H1 (cell line): ENCODE measurements at regions not wholly inside any gene's neighbourhood (a gene's known extent, or its start where the extent isn't known, plus 50 kb on each side); places are given as distances from the start of the nearest gene placed in this dataset.
A peak's percentile ranks its signal among the peaks of the same experiment; 100 is the strongest.

Experiments used
- CTCF ChIA-PET: fragments of 300-600 bp; sonication (Branson Sonifier 250); formaldehyde crosslinking; loops from one replicate; lab custom pipeline; 2021; ENCODE audit not compliant: partially characterized antibody; lab: Charles Lee
- POLR2A ChIA-PET: fragments of 300-600 bp; sonication (Branson Sonifier 250); formaldehyde crosslinking; loops from one replicate; lab custom pipeline; 2021; ENCODE audit warnings: inconsistent platforms; ENCODE audit not compliant: partially characterized antibody; lab: Charles Lee
- DNase-seq, 2 experiments: peaks; one replicate each; pipeline versions ENCODE4 v3.0.0 to v3.0.0-alpha.2; 2010 to 2022; ENCODE audit warnings: low spot score in 2 of 2, low read depth in 1 of 2, mixed read lengths in 1 of 2
- FAIRE-seq: peaks from 2 replicates; lab custom pipeline; 2011; peaks lifted over from hg19 to GRCh38; lab: Jason Lieb, UNC
- H2AFZ ChIP-seq: 2 replicates; pipeline ENCODE4 v1.8.1; 2012; ENCODE audit warnings: low read length, inconsistent platforms
- H2AK5ac ChIP-seq: 2 replicates; pipeline ENCODE4 v1.6.1; 2013; ENCODE audit warnings: low read depth, low read length
- H2BK120ac ChIP-seq: replicated peaks from 2 replicates; pipeline ENCODE3; 2013; ENCODE audit warnings: low read depth, low read length, inconsistent platforms
- H2BK12ac ChIP-seq: 2 replicates; pipeline ENCODE4 v1.6.1; 2013; ENCODE audit warnings: low read depth, low read length
- H2BK15ac ChIP-seq: 2 replicates; pipeline ENCODE4 v1.6.1; 2013; ENCODE audit warnings: low read length
- H2BK20ac ChIP-seq: 2 replicates; pipeline ENCODE4 v1.6.1; 2013; ENCODE audit warnings: low read length
- H2BK5ac ChIP-seq: 2 replicates; pipeline ENCODE4 v1.6.1; 2013; ENCODE audit warnings: low read depth, low read length
- H3K14ac ChIP-seq: 2 replicates; pipeline ENCODE4 v1.6.1; 2013; ENCODE audit warnings: inconsistent platforms; ENCODE audit not compliant: insufficient read length
- H3K18ac ChIP-seq: 2 replicates; pipeline ENCODE4 v1.6.1; 2013; ENCODE audit warnings: low read length; ENCODE audit errors: extremely low read depth
- H3K23ac ChIP-seq: 2 replicates; pipeline ENCODE4 v1.6.1; 2013; ENCODE audit warnings: inconsistent platforms; ENCODE audit not compliant: insufficient read length
- H3K23me2 ChIP-seq: 2 replicates; pipeline ENCODE4 v1.6.1; 2013; ENCODE audit warnings: low read depth, low read length
- H3K27ac ChIP-seq: 2 replicates; pipeline ENCODE4 v1.6.1; 2011; ENCODE audit warnings: low read depth, low read length, inconsistent platforms
- H3K27me3 ChIP-seq, 4 experiments: replicated peaks in 1 of 4; 1 replicate in 1 of 4; 2 replicates in 3 of 4; pipeline versions ENCODE4 v1.6.1 to v1.8.1; 2011 to 2013; ENCODE audit warnings: low read length in 3 of 4, mild to moderate bottlenecking in 3 of 4, inconsistent platforms in 2 of 4, mixed read lengths in 2 of 4, moderate library complexity in 1 of 4; ENCODE audit not compliant: control insufficient read depth in 3 of 4, insufficient read depth in 3 of 4; ENCODE audit errors: extremely low read depth in 1 of 4
- H3K36me3 ChIP-seq, 4 experiments: 2 replicates each; pipeline versions ENCODE4 v1.6.1 to v1.8.1; 2011 to 2013; ENCODE audit warnings: mild to moderate bottlenecking in 4 of 4, low read length in 3 of 4, moderate library complexity in 2 of 4, control low read depth in 1 of 4, inconsistent platforms in 1 of 4; ENCODE audit not compliant: insufficient read depth in 4 of 4, control insufficient read depth in 2 of 4
- H3K4ac ChIP-seq: replicated peaks from 2 replicates; pipeline ENCODE3; 2013; ENCODE audit warnings: low read length, low read depth, mixed read lengths, inconsistent platforms; ENCODE audit not compliant: insufficient read length
- H3K4me1 ChIP-seq, 4 experiments: replicated peaks in 1 of 4; 1 replicate in 1 of 4; 2 replicates in 3 of 4; pipeline versions ENCODE4 v1.6.1 to v1.8.1; 2011 to 2013; ENCODE audit warnings: low read length in 3 of 4, inconsistent platforms in 2 of 4, mixed read lengths in 1 of 4; ENCODE audit not compliant: insufficient read depth in 4 of 4, control insufficient read depth in 3 of 4
- H3K4me2 ChIP-seq, 2 experiments: 2 replicates each; pipeline versions ENCODE4 v1.6.1 to v1.8.1; 2011 to 2013; ENCODE audit warnings: low read depth in 2 of 2, low read length in 2 of 2, control low read depth in 1 of 2, inconsistent platforms in 1 of 2, mild to moderate bottlenecking in 1 of 2; ENCODE audit not compliant: insufficient read depth in 1 of 2
- H3K4me3 ChIP-seq, 4 experiments: fragments of 200-600, 300-600 bp in 1 of 4; sonication (generic), shearing (Covaris generic), sonication (Bioruptor Twin) in 1 of 4; 2 replicates each; pipeline versions ENCODE4 v1.5.1 to v1.8.1; 2011 to 2016; ENCODE audit warnings: low read length in 4 of 4, low read depth in 3 of 4, control low read depth in 2 of 4, inconsistent platforms in 2 of 4, mild to moderate bottlenecking in 2 of 4, mixed read lengths in 1 of 4, moderate library complexity in 1 of 4; ENCODE audit not compliant: insufficient read depth in 2 of 4; ENCODE audit errors: extremely low read depth in 1 of 4
- H3K56ac ChIP-seq: replicated peaks from 2 replicates; pipeline ENCODE3; 2013; ENCODE audit warnings: low read depth, mild to moderate bottlenecking, mixed read lengths, low read length, inconsistent platforms; ENCODE audit not compliant: insufficient read length
- H3K79me1 ChIP-seq: 2 replicates; pipeline ENCODE4 v1.6.1; 2013; ENCODE audit warnings: low read depth, low read length, control low read depth
- H3K79me2 ChIP-seq, 2 experiments: 2 replicates each; pipeline versions ENCODE4 v1.6.1 to v1.8.1; 2012 to 2013; ENCODE audit warnings: low read length in 2 of 2, mild to moderate bottlenecking in 2 of 2, inconsistent platforms in 1 of 2; ENCODE audit not compliant: insufficient read depth in 2 of 2, control insufficient read depth in 1 of 2
- H3K9ac ChIP-seq, 4 experiments: replicated peaks in 1 of 4; 1 replicate in 1 of 4; 2 replicates in 3 of 4; pipeline versions ENCODE4 v1.6.1 to v1.8.1; 2011 to 2013; ENCODE audit warnings: low read depth in 3 of 4, low read length in 3 of 4, control low read depth in 2 of 4, mild to moderate bottlenecking in 2 of 4, moderate library complexity in 2 of 4, inconsistent platforms in 1 of 4; ENCODE audit errors: extremely low read depth in 1 of 4
- H3K9me3 ChIP-seq, 2 experiments: 2 replicates each; pipeline versions ENCODE4 v1.6.1 to v1.8.1; 2012 to 2013; ENCODE audit warnings: mild to moderate bottlenecking in 2 of 2, moderate library complexity in 2 of 2, control low read depth in 1 of 2, inconsistent platforms in 1 of 2, low read depth in 1 of 2, low read length in 1 of 2, mixed read lengths in 1 of 2; ENCODE audit not compliant: insufficient read depth in 2 of 2
- H4K20me1 ChIP-seq, 2 experiments: replicated peaks in 1 of 2; 2 replicates each; pipeline versions ENCODE3 to v1.8.1; 2011 to 2013; ENCODE audit warnings: inconsistent platforms in 2 of 2, low read length in 2 of 2, mild to moderate bottlenecking in 1 of 2; ENCODE audit not compliant: insufficient read depth in 2 of 2, control insufficient read depth in 1 of 2
- H4K5ac ChIP-seq: 2 replicates; pipeline ENCODE4 v1.6.1; 2013; ENCODE audit warnings: low read length, low read depth, mixed read lengths, inconsistent platforms; ENCODE audit not compliant: insufficient read length
- H4K8ac ChIP-seq: 2 replicates; pipeline ENCODE4 v1.8.0; 2013; ENCODE audit warnings: mild to moderate bottlenecking, moderate library complexity, low read length, inconsistent platforms; ENCODE audit not compliant: insufficient read depth; ENCODE audit errors: extremely low read depth
- H4K91ac ChIP-seq: replicated peaks from 2 replicates; pipeline ENCODE3; 2013; ENCODE audit warnings: low read length, mixed read lengths, inconsistent platforms; ENCODE audit not compliant: insufficient read length
- ATF3 ChIP-seq: IDR thresholded peaks from 2 replicates; pipeline ENCODE4 v1.6.1; 2011; ENCODE audit warnings: low read depth, mild to moderate bottlenecking, low read length; ENCODE audit not compliant: insufficient read depth
- CBX5 ChIP-seq: fragments of 300-800, 300-1000 bp; sonication (generic); IDR thresholded peaks from 2 replicates; pipeline ENCODE4 v1.7.1; 2016; ENCODE audit warnings: antibody characterized with exemption, low read length, low read depth
- CEBPB ChIP-seq: IDR thresholded peaks from 2 replicates; pipeline ENCODE4 v1.6.1; 2012; ENCODE audit warnings: low read depth, low read length
- CHD2 ChIP-seq: IDR thresholded peaks from 2 replicates; pipeline ENCODE4 v1.6.1; 2012; ENCODE audit warnings: low read length, improper control_type of control experiment
- CREB1 ChIP-seq: IDR thresholded peaks from 2 replicates; pipeline ENCODE4 v1.6.1; 2012; ENCODE audit warnings: inconsistent platforms
- KDM1A ChIP-seq: fragments of 200-600, 300-600 bp; sonication (generic); IDR thresholded peaks from 2 replicates; pipeline ENCODE4 v1.7.1; 2016; ENCODE audit warnings: mild to moderate bottlenecking, low read length, borderline replicate concordance
- POLR2A ChIP-seq, 2 experiments: IDR thresholded peaks; 1 replicate in 1 of 2; 2 replicates in 1 of 2; pipeline ENCODE4 v1.6.1; 2011; ENCODE audit warnings: low read depth in 2 of 2, low read length in 2 of 2, mild to moderate bottlenecking in 2 of 2; ENCODE audit errors: control extremely low read depth in 1 of 2
- RNF2 ChIP-seq: fragments of 200-900, 300-1000 bp; sonication (generic); IDR thresholded peaks from 2 replicates; pipeline ENCODE4 v1.7.1; 2016; ENCODE audit warnings: borderline replicate concordance, low read depth, mild to moderate bottlenecking, antibody characterized with exemption, low read length; ENCODE audit not compliant: poor library complexity, severe bottlenecking; ENCODE audit errors: missing control alignments
- SP1 ChIP-seq: IDR thresholded peaks from 2 replicates; pipeline ENCODE4 v1.6.1; 2011; ENCODE audit warnings: low read depth, low read length
- SP2 ChIP-seq: IDR thresholded peaks from 2 replicates; pipeline ENCODE4 v1.6.1; 2012; ENCODE audit warnings: mild to moderate bottlenecking, low read length, inconsistent platforms
- TBP ChIP-seq: IDR thresholded peaks from 2 replicates; pipeline ENCODE4 v1.6.1; 2011; ENCODE audit warnings: low read depth, low read length, improper control_type of control experiment
- WGBS, 2 experiments: shearing (Covaris generic) in 1 of 2; methylation state at CpG; one replicate each; pipeline versions ENCODE4 v1.1.6 to v1.1.7; 2013 to 2015; ENCODE audit warnings: low lambda C conversion rate in 2 of 2, mixed read lengths in 2 of 2, inconsistent platforms in 1 of 2, low coverage in 1 of 2, missing lambda C conversion rate in 1 of 2; ENCODE audit not compliant: insufficient replicate concordance in 2 of 2, insufficient coverage in 1 of 2, insufficient read length in 1 of 2; ENCODE audit errors: extremely low coverage in 1 of 2, missing lambda C conversion rate in 1 of 2; 5-methylcytosine and 5-hydroxymethylcytosine counted together
- TF ChIP-seq, protein P1 (sequence below): IDR thresholded peaks from 2 replicates; pipeline ENCODE4 v1.6.1; 2011; ENCODE audit warnings: low read length, improper control_type of control experiment

GRCh38 chr6:90458353-90459224, 128.3 kb downstream of the MAP3K7 start:
- Histone ChIP-seq H4K5ac (no peak overlapping the region), H3K9me3 (no peaks in the 10 kb centered on the region), H3K14ac (no peak overlapping the region), H2AK5ac (no peak overlapping the region), H3K9ac (no peak overlapping the region), H3K27ac (no peak overlapping the region), H2BK12ac (no peak overlapping the region), H2BK5ac (no peak overlapping the region), H2BK15ac (no peak overlapping the region), H3K4me3 (no peak overlapping the region), H3K4me2 (no peak overlapping the region), H3K23ac (no peak overlapping the region), H4K91ac (no peak overlapping the region), H3K27me3 (no peaks in the 10 kb centered on the region), H3K18ac (no peak overlapping the region), H2BK120ac (no peak overlapping the region), H2AFZ (peak overlapping the region; percentile 29; the same call in 1 of the 2 replicates), H3K36me3 (no peaks in the 10 kb centered on the region), H4K20me1 (no peaks in the 10 kb centered on the region), H3K79me2 (no peaks in the 10 kb centered on the region), H4K8ac (no peak overlapping the region), H3K56ac (no peak overlapping the region), H3K79me1 (no peaks in the 10 kb centered on the region), H2BK20ac (no peak overlapping the region), H3K4ac (no peak overlapping the region), H3K23me2 (no peaks in the 10 kb centered on the region), H3K4me1 (no peaks in the 10 kb centered on the region)
- DNase-seq (no peak), FAIRE-seq (no peak)
- ChIA-PET POLR2A (interaction anchor here (0.6 kb wide), 1 partner anchor 14 kb away, joined by 3 read pairs; no protein-coding TSS in a partner anchor), CTCF (interaction anchor here (1.0 to 16.2 kb wide), 3 partner anchors 9 to 29 kb away, joined by 3 to 179 read pairs (median 6); no protein-coding TSS in a partner anchor)
- WGBS, 2 experiments, result 82% methylated on average over 10 of the region's 10 CpGs; no CpG with 5 or more reads in 1 of the 2 experiments
- TF ChIP-seq ATF3, result no peak
- TF ChIP-seq KDM1A, result no peak
- TF ChIP-seq TBP, result no peak
- no peak for TF ChIP-seq RNF2
- no peak for TF ChIP-seq CEBPB
- TF ChIP-seq SP2, result no peak
- TF ChIP-seq, protein P1, sequence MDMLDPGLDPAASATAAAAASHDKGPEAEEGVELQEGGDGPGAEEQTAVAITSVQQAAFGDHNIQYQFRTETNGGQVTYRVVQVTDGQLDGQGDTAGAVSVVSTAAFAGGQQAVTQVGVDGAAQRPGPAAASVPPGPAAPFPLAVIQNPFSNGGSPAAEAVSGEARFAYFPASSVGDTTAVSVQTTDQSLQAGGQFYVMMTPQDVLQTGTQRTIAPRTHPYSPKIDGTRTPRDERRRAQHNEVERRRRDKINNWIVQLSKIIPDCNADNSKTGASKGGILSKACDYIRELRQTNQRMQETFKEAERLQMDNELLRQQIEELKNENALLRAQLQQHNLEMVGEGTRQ, result no peak
- no peak for TF ChIP-seq SP1
- no peak for TF ChIP-seq CBX5
- TF ChIP-seq CREB1, result no peak
- TF ChIP-seq POLR2A (IDR thresholded peaks at IDR 0.05; ENCODE audit: control extremely low read depth in 1 of 2, low read depth in 2 of 2, low read length in 2 of 2), result no peak
- no peak for TF ChIP-seq CHD2
